ENCODE measurements at regions not wholly inside any gene's neighbourhood (a gene's known extent, or its start where the extent isn't known, plus 50 kb on each side); places are given as distances from the start of the nearest gene placed in this dataset.

GRCh38 chr6:140236732-140237131 is 862.3 kb upstream of the CITED2 start:
- Histone ChIP-seq H3K27me3 (ENCODE audit: insufficient read depth, poor library complexity, severe bottlenecking) (no peaks in the 10 kb centered on the region), H3K27ac (ENCODE audit: poor library complexity, severe bottlenecking) (no peak overlapping the region), H3K4me3 (ENCODE audit: severe bottlenecking) (no peak overlapping the region), H3K9me3 (ENCODE audit: severe bottlenecking) (no peaks in the 10 kb centered on the region), H3K4me1 (ENCODE audit: insufficient read depth, poor library complexity, severe bottlenecking) (no peaks in the 10 kb centered on the region), H3K36me3 (ENCODE audit: low read depth) (no peaks in the 10 kb centered on the region)
- ATAC-seq (ENCODE audit: low read depth), result no peak
- TF ChIP-seq CTCF (IDR thresholded peaks at IDR 0.05; ENCODE audit: poor library complexity, severe bottlenecking), result no peak
- no peak for DNase-seq (ENCODE audit: low spot score)

GRCh38 chr6:140230282-140230681 is 855.8 kb upstream of the CITED2 start:
- DNase-seq (ENCODE audit: low spot score) (no peak), ATAC-seq (ENCODE audit: low read depth) (no peak)
- no peaks in the 10 kb centered on the region for H3K9me3 ChIP-seq (ENCODE audit: severe bottlenecking)
- no peaks in the 10 kb centered on the region for H3K4me1 ChIP-seq (ENCODE audit: insufficient read depth, poor library complexity, severe bottlenecking)
- H3K27me3 ChIP-seq (ENCODE audit: insufficient read depth, poor library complexity, severe bottlenecking), result no peaks in the 10 kb centered on the region
- H3K4me3 ChIP-seq (ENCODE audit: severe bottlenecking), result no peak overlapping the region
- H3K27ac ChIP-seq (ENCODE audit: poor library complexity, severe bottlenecking), result no peak overlapping the region
- H3K36me3 ChIP-seq (ENCODE audit: low read depth), result no peaks in the 10 kb centered on the region
- no peak for TF ChIP-seq CTCF (IDR thresholded peaks at IDR 0.05; ENCODE audit: poor library complexity, severe bottlenecking)

GRCh38 chr6:140228491-140228890 is 854.0 kb upstream of the CITED2 start:
- Histone ChIP-seq H3K27me3 (ENCODE audit: insufficient read depth, poor library complexity, severe bottlenecking) (no peaks in the 10 kb centered on the region), H3K9me3 (ENCODE audit: severe bottlenecking) (no peaks in the 10 kb centered on the region), H3K4me3 (ENCODE audit: severe bottlenecking) (no peak overlapping the region), H3K27ac (ENCODE audit: poor library complexity, severe bottlenecking) (no peak overlapping the region), H3K36me3 (ENCODE audit: low read depth) (no peaks in the 10 kb centered on the region), H3K4me1 (ENCODE audit: insufficient read depth, poor library complexity, severe bottlenecking) (no peaks in the 10 kb centered on the region)
- no peak for TF ChIP-seq CTCF (IDR thresholded peaks at IDR 0.05; ENCODE audit: poor library complexity, severe bottlenecking)
- DNase-seq (ENCODE audit: low spot score), result no peak
- no peak for ATAC-seq (ENCODE audit: low read depth)

GRCh38 chr6:140226637-140227036 is 852.2 kb upstream of the CITED2 start:
- no peak for TF ChIP-seq CTCF (IDR thresholded peaks at IDR 0.05; ENCODE audit: poor library complexity, severe bottlenecking)
- no peak overlapping the region for H3K27ac ChIP-seq (ENCODE audit: poor library complexity, severe bottlenecking)

GRCh38 chr6:140225701-140226436 is 851.4 kb upstream of the CITED2 start:
- ATAC-seq (ENCODE audit: low read depth), result no peak
- H3K36me3 ChIP-seq (ENCODE audit: low read depth), result no peaks in the 10 kb centered on the region
- DNase-seq (ENCODE audit: low spot score), result no peak
- H3K4me1 ChIP-seq (ENCODE audit: insufficient read depth, poor library complexity, severe bottlenecking), result no peaks in the 10 kb centered on the region
- no peak for TF ChIP-seq CTCF (IDR thresholded peaks at IDR 0.05; ENCODE audit: poor library complexity, severe bottlenecking)
- H3K9me3 ChIP-seq (ENCODE audit: severe bottlenecking), result no peaks in the 10 kb centered on the region
- H3K27me3 ChIP-seq (ENCODE audit: insufficient read depth, poor library complexity, severe bottlenecking), result no peaks in the 10 kb centered on the region
- no peak overlapping the region for H3K27ac ChIP-seq (ENCODE audit: poor library complexity, severe bottlenecking)
- no peak overlapping the region for H3K4me3 ChIP-seq (ENCODE audit: severe bottlenecking)

More at GRCh38 chr6:140226637-140227036, 852.2 kb upstream of the CITED2 start:
- no peak for ATAC-seq (ENCODE audit: low read depth)
- no peak overlapping the region for H3K4me3 ChIP-seq (ENCODE audit: severe bottlenecking)
- H3K4me1 ChIP-seq (ENCODE audit: insufficient read depth, poor library complexity, severe bottlenecking), result no peaks in the 10 kb centered on the region
- no peaks in the 10 kb centered on the region for H3K9me3 ChIP-seq (ENCODE audit: severe bottlenecking)
- no peak for DNase-seq (ENCODE audit: low spot score)
- H3K36me3 ChIP-seq (ENCODE audit: low read depth), result no peaks in the 10 kb centered on the region
- H3K27me3 ChIP-seq (ENCODE audit: insufficient read depth, poor library complexity, severe bottlenecking), result no peaks in the 10 kb centered on the region

Data from RWPE2 (cell line).